ENCODE measurements at regions not wholly inside any gene's neighbourhood (a gene's known extent, or its start where the extent isn't known, plus 50 kb on each side); places are given as distances from the start of the nearest gene placed in this dataset.
"Not testable (repeated sequence)": the region's sequence is repeated elsewhere in the genome, so short reads cannot be mapped to it uniquely, and the experiment has no call there.

DNA sequence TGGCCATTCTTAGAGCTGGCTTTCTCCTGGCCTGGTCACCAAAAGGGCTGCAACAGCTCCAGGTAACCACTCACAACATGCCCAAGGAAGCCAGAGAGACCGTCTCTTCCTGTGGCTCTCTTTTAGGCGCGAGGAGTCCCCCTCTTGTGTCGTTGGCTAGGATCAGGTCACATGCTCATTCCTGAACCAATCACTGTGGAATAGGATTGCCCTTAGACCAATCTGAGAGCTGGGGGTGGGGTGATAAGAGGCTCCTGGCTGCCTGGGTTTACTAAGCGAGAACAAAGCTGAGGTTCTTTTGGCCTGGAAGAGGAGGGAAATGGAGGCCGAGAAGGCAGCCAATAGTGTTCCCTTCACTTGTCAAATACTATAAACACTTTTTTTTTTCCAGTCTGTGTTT lies 452.1 kb upstream of the PROX1 start:
- no peak overlapping the region for H3K4me3 Mint-ChIP-seq (ENCODE audit: low read depth)
- no peaks in the 10 kb centered on the region for H3K27me3 Mint-ChIP-seq
- no peaks in the 10 kb centered on the region for H3K4me1 Mint-ChIP-seq (ENCODE audit: low read depth)
- TF ChIP-seq, protein P1, sequence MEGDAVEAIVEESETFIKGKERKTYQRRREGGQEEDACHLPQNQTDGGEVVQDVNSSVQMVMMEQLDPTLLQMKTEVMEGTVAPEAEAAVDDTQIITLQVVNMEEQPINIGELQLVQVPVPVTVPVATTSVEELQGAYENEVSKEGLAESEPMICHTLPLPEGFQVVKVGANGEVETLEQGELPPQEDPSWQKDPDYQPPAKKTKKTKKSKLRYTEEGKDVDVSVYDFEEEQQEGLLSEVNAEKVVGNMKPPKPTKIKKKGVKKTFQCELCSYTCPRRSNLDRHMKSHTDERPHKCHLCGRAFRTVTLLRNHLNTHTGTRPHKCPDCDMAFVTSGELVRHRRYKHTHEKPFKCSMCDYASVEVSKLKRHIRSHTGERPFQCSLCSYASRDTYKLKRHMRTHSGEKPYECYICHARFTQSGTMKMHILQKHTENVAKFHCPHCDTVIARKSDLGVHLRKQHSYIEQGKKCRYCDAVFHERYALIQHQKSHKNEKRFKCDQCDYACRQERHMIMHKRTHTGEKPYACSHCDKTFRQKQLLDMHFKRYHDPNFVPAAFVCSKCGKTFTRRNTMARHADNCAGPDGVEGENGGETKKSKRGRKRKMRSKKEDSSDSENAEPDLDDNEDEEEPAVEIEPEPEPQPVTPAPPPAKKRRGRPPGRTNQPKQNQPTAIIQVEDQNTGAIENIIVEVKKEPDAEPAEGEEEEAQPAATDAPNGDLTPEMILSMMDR (IDR thresholded peaks at IDR 0.05; ENCODE audit: unreplicated experiment): no peak
- H3K36me3 Mint-ChIP-seq (ENCODE audit: insufficient read depth): no peaks in the 10 kb centered on the region
- DNase-seq (ENCODE audit: low spot score, unreplicated experiment): no peak
- H3K27ac Mint-ChIP-seq: no peak overlapping the region
- no peaks in the 10 kb centered on the region for H3K9me3 Mint-ChIP-seq (ENCODE audit: low read depth)

DNA sequence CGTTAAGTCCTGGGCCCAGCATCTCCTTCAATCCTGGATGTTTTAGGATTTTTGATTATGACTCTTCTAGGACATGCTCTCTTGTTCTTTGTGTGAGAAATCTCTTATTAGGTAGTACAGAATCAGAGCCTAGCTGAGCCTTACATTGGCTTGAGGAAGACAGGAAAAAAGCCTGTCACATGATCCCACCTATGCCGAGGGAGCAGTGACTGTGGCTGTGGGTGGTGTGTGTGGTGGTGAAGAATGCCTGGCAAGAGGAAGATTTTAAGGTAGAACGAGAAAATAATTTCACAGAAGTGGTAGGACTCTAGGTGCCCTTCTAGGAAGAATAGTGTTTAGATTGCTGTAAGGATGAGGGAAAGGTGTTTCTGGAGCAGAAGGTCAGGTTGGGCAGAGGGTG lies 449.5 kb upstream of the PROX1 start:
- peaks cover 3% of the 10 kb centered on the region for H3K27me3 Mint-ChIP-seq
- H3K27ac Mint-ChIP-seq: no peak overlapping the region
- TF ChIP-seq, protein P1 (IDR thresholded peaks at IDR 0.05; ENCODE audit: unreplicated experiment): no peak
- no peak overlapping the region for H3K4me3 Mint-ChIP-seq (ENCODE audit: low read depth)
- no peaks in the 10 kb centered on the region for H3K36me3 Mint-ChIP-seq (ENCODE audit: insufficient read depth)
- DNase-seq (ENCODE audit: low spot score, unreplicated experiment): no peak
- no peaks in the 10 kb centered on the region for H3K4me1 Mint-ChIP-seq (ENCODE audit: low read depth)
- no peaks in the 10 kb centered on the region for H3K9me3 Mint-ChIP-seq (ENCODE audit: low read depth)

DNA sequence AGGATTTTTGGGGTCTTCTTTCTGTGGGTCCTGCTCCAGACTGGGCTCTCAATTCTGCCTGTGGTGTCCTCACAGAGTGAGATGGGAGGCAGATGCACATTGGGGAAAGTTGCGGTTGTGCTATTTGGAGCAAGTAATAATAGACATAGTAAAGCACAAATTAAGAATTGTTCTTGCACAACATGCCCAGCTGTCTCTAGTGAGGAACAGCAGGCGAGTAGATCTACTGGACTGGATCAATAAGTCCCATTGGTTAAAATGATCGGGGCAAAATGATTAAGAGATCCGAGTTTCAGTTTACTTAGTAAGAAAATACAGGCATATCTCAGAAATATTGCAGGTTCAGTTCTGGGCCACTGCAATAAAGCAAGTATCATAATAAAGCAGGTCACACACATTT lies 448.3 kb upstream of the PROX1 start:
- TF ChIP-seq, protein P1 (IDR thresholded peaks at IDR 0.05; ENCODE audit: unreplicated experiment): no peak
- no peak overlapping the region for H3K27ac Mint-ChIP-seq
- peaks cover 3% of the 10 kb centered on the region for H3K27me3 Mint-ChIP-seq
- no peak for DNase-seq (ENCODE audit: low spot score, unreplicated experiment)
- no peaks in the 10 kb centered on the region for H3K36me3 Mint-ChIP-seq (ENCODE audit: insufficient read depth)
- H3K4me1 Mint-ChIP-seq (ENCODE audit: low read depth): no peaks in the 10 kb centered on the region
- H3K4me3 Mint-ChIP-seq (ENCODE audit: low read depth): no peak overlapping the region
- no peaks in the 10 kb centered on the region for H3K9me3 Mint-ChIP-seq (ENCODE audit: low read depth)

GRCh38 chr1:213541641-213542040 lies 446.1 kb upstream of the PROX1 start:
- peaks cover 3% of the 10 kb centered on the region for H3K27me3 Mint-ChIP-seq
- no peaks in the 10 kb centered on the region for H3K36me3 Mint-ChIP-seq (ENCODE audit: insufficient read depth)
- no peak overlapping the region for H3K4me3 Mint-ChIP-seq (ENCODE audit: low read depth)
- H3K9me3 Mint-ChIP-seq (ENCODE audit: low read depth): no peaks in the 10 kb centered on the region
- no peak overlapping the region for H3K27ac Mint-ChIP-seq
- TF ChIP-seq, protein P1 (IDR thresholded peaks at IDR 0.05; ENCODE audit: unreplicated experiment): no peak
- H3K4me1 Mint-ChIP-seq (ENCODE audit: low read depth): no peaks in the 10 kb centered on the region
- no peak for DNase-seq (ENCODE audit: low spot score, unreplicated experiment)

GRCh38 chr1:213545181-213545580 lies 442.6 kb upstream of the PROX1 start:
- DNase-seq (ENCODE audit: low spot score, unreplicated experiment); H3K36me3 Mint-ChIP-seq (ENCODE audit: insufficient read depth); H3K4me3 Mint-ChIP-seq (ENCODE audit: low read depth): not testable (repeated sequence)

DNA sequence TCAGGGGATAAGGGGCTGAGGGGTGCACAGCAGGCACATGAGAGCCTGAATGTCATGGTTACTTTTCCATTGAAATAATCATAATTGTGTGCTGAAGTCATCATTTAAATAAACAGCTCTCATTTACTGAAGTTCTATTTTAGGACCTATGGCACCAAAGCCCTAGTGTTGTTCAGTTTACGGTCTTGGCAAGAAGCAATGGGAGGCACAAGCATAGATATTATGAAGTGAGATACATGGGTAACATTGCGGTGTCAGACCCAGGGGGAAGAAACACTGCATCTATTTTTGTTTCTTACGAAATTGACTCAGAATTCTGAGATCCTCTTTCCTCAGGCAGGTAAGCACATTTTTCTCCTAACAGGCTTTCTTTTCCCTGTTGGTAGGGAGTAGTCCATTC lies 437.8 kb upstream of the PROX1 start:
- H3K27ac Mint-ChIP-seq: no peak overlapping the region
- H3K36me3 Mint-ChIP-seq (ENCODE audit: insufficient read depth): no peaks in the 10 kb centered on the region
- H3K4me1 Mint-ChIP-seq (ENCODE audit: low read depth): no peaks in the 10 kb centered on the region
- TF ChIP-seq, protein P1 (IDR thresholded peaks at IDR 0.05; ENCODE audit: unreplicated experiment): no peak
- H3K9me3 Mint-ChIP-seq (ENCODE audit: low read depth): peaks cover 8% of the 10 kb centered on the region
- no peak for DNase-seq (ENCODE audit: low spot score, unreplicated experiment)
- H3K27me3 Mint-ChIP-seq: no peaks in the 10 kb centered on the region
- no peak overlapping the region for H3K4me3 Mint-ChIP-seq (ENCODE audit: low read depth)

More at GRCh38 chr1:213545181-213545580, 442.6 kb upstream of the PROX1 start:
- H3K4me1 Mint-ChIP-seq (ENCODE audit: low read depth); H3K27ac Mint-ChIP-seq; H3K27me3 Mint-ChIP-seq; H3K9me3 Mint-ChIP-seq (ENCODE audit: low read depth): not testable (repeated sequence)

Data from progenitor cell of endocrine pancreas (in vitro differentiated cells).